NB4 (cell line): ENCODE measurements at regions not wholly inside any gene's neighbourhood (a gene's known extent, or its start where the extent isn't known, plus 50 kb on each side); places are given as distances from the start of the nearest gene placed in this dataset.

ENCODE experiments used
- POLR2A ChIP-seq: IDR thresholded peaks from 2 replicates; pipeline ENCODE4 v1.6.1; 2011; ENCODE audit warnings: mild to moderate bottlenecking; ENCODE audit not compliant: insufficient read length; ENCODE audit errors: extremely low read depth
- TF ChIP-seq, protein P1 (sequence below): IDR thresholded peaks from one replicate; pipeline ENCODE4 v1.5.1; 2012; ENCODE audit warnings: low read depth, low read length

DNA sequence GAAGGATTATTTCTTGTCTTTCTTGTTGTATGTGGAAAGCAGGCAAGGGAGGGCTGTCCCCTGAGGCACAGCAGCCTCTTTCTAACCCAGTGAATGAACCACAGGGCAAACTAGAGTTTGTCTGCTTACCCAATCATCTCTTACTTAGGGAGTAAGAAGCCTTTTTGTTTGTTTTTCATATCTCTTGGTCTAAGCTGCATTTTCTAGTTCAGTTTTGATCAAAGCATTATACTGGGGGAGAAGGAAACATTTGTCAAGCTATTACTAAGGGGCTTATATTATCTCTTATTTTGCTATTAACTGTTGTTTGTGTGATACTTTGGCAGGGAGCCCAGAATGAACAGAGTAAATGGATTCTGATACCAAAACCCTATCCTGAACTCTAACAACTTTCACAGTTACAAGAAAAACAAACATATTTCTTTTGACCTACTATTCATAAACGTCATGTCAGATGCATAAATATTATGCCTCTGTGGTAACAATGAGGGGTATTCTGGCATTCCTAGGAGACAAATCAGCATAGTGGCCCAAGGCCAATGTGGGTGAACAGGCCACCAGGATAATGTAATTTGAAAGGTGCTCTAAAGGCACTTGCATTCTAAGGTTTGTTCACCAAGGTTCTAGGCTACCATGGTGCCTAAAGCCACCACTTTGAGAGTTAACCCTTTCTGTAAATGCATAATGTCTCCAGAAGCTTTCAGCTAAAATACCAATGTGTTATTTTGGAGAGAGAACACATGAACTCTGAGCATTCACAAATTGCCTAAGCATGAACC is 271.6 kb upstream of the ZPLD1 start:
- TF ChIP-seq, protein P1, sequence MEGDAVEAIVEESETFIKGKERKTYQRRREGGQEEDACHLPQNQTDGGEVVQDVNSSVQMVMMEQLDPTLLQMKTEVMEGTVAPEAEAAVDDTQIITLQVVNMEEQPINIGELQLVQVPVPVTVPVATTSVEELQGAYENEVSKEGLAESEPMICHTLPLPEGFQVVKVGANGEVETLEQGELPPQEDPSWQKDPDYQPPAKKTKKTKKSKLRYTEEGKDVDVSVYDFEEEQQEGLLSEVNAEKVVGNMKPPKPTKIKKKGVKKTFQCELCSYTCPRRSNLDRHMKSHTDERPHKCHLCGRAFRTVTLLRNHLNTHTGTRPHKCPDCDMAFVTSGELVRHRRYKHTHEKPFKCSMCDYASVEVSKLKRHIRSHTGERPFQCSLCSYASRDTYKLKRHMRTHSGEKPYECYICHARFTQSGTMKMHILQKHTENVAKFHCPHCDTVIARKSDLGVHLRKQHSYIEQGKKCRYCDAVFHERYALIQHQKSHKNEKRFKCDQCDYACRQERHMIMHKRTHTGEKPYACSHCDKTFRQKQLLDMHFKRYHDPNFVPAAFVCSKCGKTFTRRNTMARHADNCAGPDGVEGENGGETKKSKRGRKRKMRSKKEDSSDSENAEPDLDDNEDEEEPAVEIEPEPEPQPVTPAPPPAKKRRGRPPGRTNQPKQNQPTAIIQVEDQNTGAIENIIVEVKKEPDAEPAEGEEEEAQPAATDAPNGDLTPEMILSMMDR = no peak
- TF ChIP-seq POLR2A = no peak
